ENCODE measurements at regions not wholly inside any gene's neighbourhood (a gene's known extent, or its start where the extent isn't known, plus 50 kb on each side); places are given as distances from the start of the nearest gene placed in this dataset.
A peak's percentile ranks its signal among the peaks of the same experiment; 100 is the strongest.

GRCh38 chr13:79674765-79675515, 194.0 kb downstream of the NDFIP2 start:
- Histone ChIP-seq H3K36me3 (no peaks in the 10 kb centered on the region), H3K9me3 (no peaks in the 10 kb centered on the region), H3K4me1 (peaks cover 0 to 14% (median 0%) of the 10 kb centered on the region in 3 donors), H3K4me3 (no peak overlapping the region), H3K27me3 (no peaks in the 10 kb centered on the region), H3K27ac (no peak overlapping the region)
- no peak for ATAC-seq
- TF ChIP-seq CTCF (IDR thresholded peaks at IDR 0.05) (no peak), POLR2AphosphoS5 (IDR thresholded peaks at IDR 0.05) (no peak), POLR2A (IDR thresholded peaks at IDR 0.05) (no peak), EP300 (IDR thresholded peaks at IDR 0.05) (no peak)
- 94 to 95% methylated on average over 5 of the region's 5 CpGs for WGBS, 2 donors (ENCODE audit: low coverage in 1 of 2)

- Histone ChIP-seq H3K27ac (no peak overlapping the region), H3K4me1 (peaks cover 0 to 14% (median 0%) of the 10 kb centered on the region in 3 donors), H3K36me3 (no peaks in the 10 kb centered on the region), H3K9me3 (no peaks in the 10 kb centered on the region), H3K27me3 (no peaks in the 10 kb centered on the region), H3K4me3 (no peak overlapping the region)
- no peak for TF ChIP-seq EP300 (IDR thresholded peaks at IDR 0.05)
- no peak for TF ChIP-seq POLR2AphosphoS5 (IDR thresholded peaks at IDR 0.05)
- TF ChIP-seq CTCF (IDR thresholded peaks at IDR 0.05), result no peak
- TF ChIP-seq POLR2A (IDR thresholded peaks at IDR 0.05), result no peak
- WGBS, 2 donors (ENCODE audit: low coverage in 1 of 2), result 0 to 50% methylated on average over 1 of the region's 1 CpG
- ATAC-seq, result no peak
Measured at GRCh38 chr13:79673993-79674377, 193.0 kb downstream of the NDFIP2 start.

GRCh38 chr13:79673310-79673992, 192.5 kb downstream of the NDFIP2 start:
- ATAC-seq, result no peak
- Histone ChIP-seq H3K4me3 (no peak overlapping the region), H3K4me1 (peaks cover 0 to 14% (median 0%) of the 10 kb centered on the region in 3 donors), H3K27me3 (no peaks in the 10 kb centered on the region), H3K36me3 (no peaks in the 10 kb centered on the region), H3K27ac (peak overlapping the region in 1 of 4 donors; percentile 12), H3K9me3 (no peaks in the 10 kb centered on the region)
- no peak for TF ChIP-seq POLR2A (IDR thresholded peaks at IDR 0.05)
- TF ChIP-seq CTCF (IDR thresholded peaks at IDR 0.05), result no peak
- TF ChIP-seq EP300 (IDR thresholded peaks at IDR 0.05), result no peak
- no peak for TF ChIP-seq POLR2AphosphoS5 (IDR thresholded peaks at IDR 0.05)
- 28 to 50% methylated on average over 1 to 6 of the region's 6 CpGs for WGBS, 2 donors (ENCODE audit: low coverage in 1 of 2)

GRCh38 chr13:79671420-79671819, 190.5 kb downstream of the NDFIP2 start:
- Histone ChIP-seq H3K4me3 (no peak overlapping the region), H3K36me3 (no peaks in the 10 kb centered on the region), H3K27me3 (no peaks in the 10 kb centered on the region), H3K27ac (no peak overlapping the region), H3K9me3 (no peaks in the 10 kb centered on the region), H3K4me1 (peaks cover 0 to 14% (median 0%) of the 10 kb centered on the region in 3 donors)
- WGBS, 2 donors (ENCODE audit: low coverage in 1 of 2), result 45 to 64% methylated on average over 2 of the region's 2 CpGs
- no peak for TF ChIP-seq POLR2A (IDR thresholded peaks at IDR 0.05)
- no peak for TF ChIP-seq EP300 (IDR thresholded peaks at IDR 0.05)
- no peak for TF ChIP-seq CTCF (IDR thresholded peaks at IDR 0.05)
- TF ChIP-seq POLR2AphosphoS5 (IDR thresholded peaks at IDR 0.05), result no peak
- no peak for ATAC-seq

Measured in gastroesophageal sphincter (tissue), 4 donors.